ENCODE measurements at regions not wholly inside any gene's neighbourhood (a gene's known extent, or its start where the extent isn't known, plus 50 kb on each side); places are given as distances from the start of the nearest gene placed in this dataset.

- TF ChIP-seq, protein P1, sequence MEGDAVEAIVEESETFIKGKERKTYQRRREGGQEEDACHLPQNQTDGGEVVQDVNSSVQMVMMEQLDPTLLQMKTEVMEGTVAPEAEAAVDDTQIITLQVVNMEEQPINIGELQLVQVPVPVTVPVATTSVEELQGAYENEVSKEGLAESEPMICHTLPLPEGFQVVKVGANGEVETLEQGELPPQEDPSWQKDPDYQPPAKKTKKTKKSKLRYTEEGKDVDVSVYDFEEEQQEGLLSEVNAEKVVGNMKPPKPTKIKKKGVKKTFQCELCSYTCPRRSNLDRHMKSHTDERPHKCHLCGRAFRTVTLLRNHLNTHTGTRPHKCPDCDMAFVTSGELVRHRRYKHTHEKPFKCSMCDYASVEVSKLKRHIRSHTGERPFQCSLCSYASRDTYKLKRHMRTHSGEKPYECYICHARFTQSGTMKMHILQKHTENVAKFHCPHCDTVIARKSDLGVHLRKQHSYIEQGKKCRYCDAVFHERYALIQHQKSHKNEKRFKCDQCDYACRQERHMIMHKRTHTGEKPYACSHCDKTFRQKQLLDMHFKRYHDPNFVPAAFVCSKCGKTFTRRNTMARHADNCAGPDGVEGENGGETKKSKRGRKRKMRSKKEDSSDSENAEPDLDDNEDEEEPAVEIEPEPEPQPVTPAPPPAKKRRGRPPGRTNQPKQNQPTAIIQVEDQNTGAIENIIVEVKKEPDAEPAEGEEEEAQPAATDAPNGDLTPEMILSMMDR (IDR thresholded peaks at IDR 0.05): no peak
- no peak for TF ChIP-seq ZFX (IDR thresholded peaks at IDR 0.05; ENCODE audit: borderline replicate concordance)
Measured at GRCh38 chr2:9082158-9082557, 78.7 kb upstream of the MBOAT2 start.

Measured in 22Rv1 (cell line).